Mesenchymal stem cell (in vitro differentiated cells and primary cell): ENCODE measurements at regions not wholly inside any gene's neighbourhood (a gene's known extent, or its start where the extent isn't known, plus 50 kb on each side); places are given as distances from the start of the nearest gene placed in this dataset.
A peak's percentile ranks its signal among the peaks of the same experiment; 100 is the strongest.

Experiments
- DNase-seq: peaks from one replicate; pipeline ENCODE4 v3.0.0-alpha.2; 2013
- H2AFZ ChIP-seq: one replicate; pipeline ENCODE4 v1.6.1; 2013; ENCODE audit warnings: low read depth, mild to moderate bottlenecking, control low read depth, inconsistent platforms, low read length, moderate library complexity
- H2AK5ac ChIP-seq: 2 replicates; pipeline ENCODE4 v1.6.1; 2013; ENCODE audit warnings: low read length, moderate library complexity, mild to moderate bottlenecking, inconsistent platforms; ENCODE audit not compliant: severe bottlenecking
- H2BK120ac ChIP-seq: one replicate; pipeline ENCODE4 v1.6.1; 2013; ENCODE audit warnings: low read depth, mild to moderate bottlenecking, inconsistent platforms, low read length, moderate library complexity
- H2BK12ac ChIP-seq, 2 experiments: one replicate each; pipeline ENCODE4 v1.6.1; 2013; ENCODE audit warnings: inconsistent platforms in 2 of 2, low read length in 2 of 2, mild to moderate bottlenecking in 2 of 2, moderate library complexity in 2 of 2, control low read depth in 1 of 2
- H2BK15ac ChIP-seq: one replicate; pipeline ENCODE4 v1.6.1; 2013; ENCODE audit warnings: mild to moderate bottlenecking, low read depth, inconsistent platforms; ENCODE audit not compliant: poor library complexity, severe bottlenecking
- H2BK5ac ChIP-seq: 2 replicates; pipeline ENCODE4 v1.6.1; 2013; ENCODE audit warnings: low read depth, mild to moderate bottlenecking, low read length, control low read depth, inconsistent platforms; ENCODE audit not compliant: poor library complexity, severe bottlenecking
- H3K14ac ChIP-seq, 2 experiments: one replicate each; pipeline ENCODE4 v1.6.1; 2013; ENCODE audit warnings: inconsistent platforms in 2 of 2, low read length in 2 of 2, control low read depth in 1 of 2, mild to moderate bottlenecking in 1 of 2, moderate library complexity in 1 of 2
- H3K18ac ChIP-seq, 2 experiments: one replicate each; pipeline ENCODE4 v1.6.1; 2013; ENCODE audit warnings: inconsistent platforms in 2 of 2, low read length in 2 of 2, control low read depth in 1 of 2, low read depth in 1 of 2, mild to moderate bottlenecking in 1 of 2
- H3K23ac ChIP-seq, 2 experiments: one replicate each; pipeline ENCODE4 v1.6.1; 2013; ENCODE audit warnings: inconsistent platforms in 2 of 2, low read length in 2 of 2, mild to moderate bottlenecking in 2 of 2, moderate library complexity in 2 of 2, control low read depth in 1 of 2
- H3K27ac ChIP-seq: 2 replicates; pipeline ENCODE4 v1.5.1; 2013; ENCODE audit warnings: mild to moderate bottlenecking, moderate library complexity, low read length, control low read depth, inconsistent platforms; ENCODE audit not compliant: poor library complexity, severe bottlenecking
- H3K27me3 ChIP-seq, 2 experiments: 2 replicates each; pipeline versions ENCODE4 v1.6.1 to v1.7.0; 2013; ENCODE audit warnings: low read length in 2 of 2, mild to moderate bottlenecking in 2 of 2, moderate library complexity in 2 of 2, control low read depth in 1 of 2, inconsistent platforms in 1 of 2; ENCODE audit not compliant: control insufficient read depth in 1 of 2, insufficient read depth in 1 of 2
- H3K36me3 ChIP-seq, 2 experiments: 2 replicates each; pipeline versions ENCODE4 v1.6.1 to v1.7.0; 2013; ENCODE audit warnings: low read length in 2 of 2, control low read depth in 1 of 2, inconsistent platforms in 1 of 2, low read depth in 1 of 2, mild to moderate bottlenecking in 1 of 2; ENCODE audit not compliant: insufficient read depth in 2 of 2, control insufficient read depth in 1 of 2
- H3K4ac ChIP-seq, 2 experiments: one replicate each; pipeline ENCODE4 v1.6.1; 2013; ENCODE audit warnings: inconsistent platforms in 2 of 2, low read length in 2 of 2, mild to moderate bottlenecking in 2 of 2, moderate library complexity in 2 of 2, control low read depth in 1 of 2, low read depth in 1 of 2
- H3K4me1 ChIP-seq: 2 replicates; pipeline ENCODE4 v1.6.1; 2013; ENCODE audit warnings: low read depth, low read length, control low read depth; ENCODE audit not compliant: control insufficient read depth, insufficient read depth
- H3K4me2 ChIP-seq: 2 replicates; pipeline ENCODE4 v1.6.1; 2013; ENCODE audit warnings: low read length, mild to moderate bottlenecking, inconsistent platforms; ENCODE audit not compliant: poor library complexity, severe bottlenecking
- H3K4me3 ChIP-seq, 2 experiments: 2 replicates each; pipeline versions ENCODE4 v1.5.1 to v1.7.0; 2013; ENCODE audit warnings: low read length in 2 of 2, mild to moderate bottlenecking in 2 of 2, control low read depth in 1 of 2, low read depth in 1 of 2; ENCODE audit not compliant: insufficient read depth in 1 of 2
- H3K79me1 ChIP-seq: replicated peaks from 2 replicates; pipeline ENCODE4 v1.6.1; 2013; ENCODE audit warnings: mild to moderate bottlenecking, control low read depth, low read length, inconsistent platforms; ENCODE audit not compliant: poor library complexity, severe bottlenecking
- H3K9ac ChIP-seq: 2 replicates; pipeline ENCODE4 v1.7.0; 2013; ENCODE audit warnings: mild to moderate bottlenecking, low read length, moderate library complexity
- H3K9me3 ChIP-seq: 2 replicates; pipeline ENCODE4 v1.7.0; 2013; ENCODE audit warnings: mild to moderate bottlenecking, low read length; ENCODE audit not compliant: control insufficient read depth
- H4K8ac ChIP-seq: one replicate; pipeline ENCODE4 v1.6.1; 2013; ENCODE audit warnings: inconsistent platforms, mild to moderate bottlenecking, low read length, moderate library complexity
- H4K91ac ChIP-seq: one replicate; pipeline ENCODE4 v1.6.1; 2013; ENCODE audit warnings: mild to moderate bottlenecking, low read length, inconsistent platforms
- WGBS: methylation state at CpG from one replicate; pipeline ENCODE4 v1.1.7; 2013; ENCODE audit warnings: mixed read lengths; 5-methylcytosine and 5-hydroxymethylcytosine counted together

DNA sequence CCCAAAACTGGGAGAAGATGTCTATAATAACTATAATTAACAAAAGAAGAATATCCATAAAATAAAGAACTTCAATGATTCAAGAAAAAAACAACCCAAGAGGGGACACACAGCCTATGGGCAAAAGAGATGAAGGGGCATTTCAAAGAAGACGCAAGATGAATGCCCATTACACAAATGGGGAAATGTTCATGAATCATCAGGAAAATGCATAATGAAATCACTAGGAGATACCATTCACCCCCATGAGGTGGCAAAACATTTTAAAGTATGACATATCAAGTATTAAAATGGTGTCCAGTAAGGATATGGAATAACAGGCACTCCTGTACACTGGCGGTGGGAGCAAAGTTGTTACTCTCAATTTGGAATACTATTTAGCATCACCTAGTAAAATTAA lies 183.3 kb downstream of the TXNL1 start:
- Histone ChIP-seq H3K4ac (no peak overlapping the region), H3K27ac (no peak overlapping the region), H2BK120ac (no peak overlapping the region), H3K79me1 (no peaks in the 10 kb centered on the region), H2AK5ac (no peak overlapping the region), H3K27me3 (no peaks in the 10 kb centered on the region), H3K36me3 (no peaks in the 10 kb centered on the region), H3K18ac (no peak overlapping the region), H2BK5ac (no peak overlapping the region), H3K4me3 (no peak overlapping the region), H3K9ac (no peak overlapping the region), H3K9me3 (no peaks in the 10 kb centered on the region), H3K14ac (no peak overlapping the region), H4K8ac (no peak overlapping the region), H4K91ac (no peak overlapping the region), H2BK12ac (no peak overlapping the region), H3K4me1 (no peaks in the 10 kb centered on the region), H2BK15ac (no peak overlapping the region), H3K4me2 (no peak overlapping the region), H3K23ac (no peak overlapping the region), H2AFZ (no peak overlapping the region)
- WGBS = 90% methylated on average over 2 of the region's 2 CpGs
- DNase-seq = no peak

DNA sequence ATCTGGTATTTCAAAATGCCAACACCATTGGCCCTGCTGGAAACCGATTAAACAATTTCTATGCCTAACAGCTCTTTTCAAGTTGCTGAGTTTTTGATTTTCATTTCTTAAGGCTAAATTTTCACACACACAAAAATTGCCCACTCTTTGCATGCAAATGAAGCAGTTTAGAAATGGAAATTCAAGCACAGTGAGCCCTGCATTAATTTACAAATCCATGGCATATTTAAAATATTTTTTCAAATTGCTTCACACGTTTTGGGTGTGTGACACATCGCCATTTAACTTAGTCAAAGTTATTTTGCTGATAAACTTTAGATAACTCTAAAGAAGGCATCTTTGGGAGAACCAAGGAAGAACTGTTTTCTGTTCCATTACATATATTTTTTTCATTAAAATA lies 184.8 kb downstream of the TXNL1 start:
- Histone ChIP-seq H4K91ac (no peak overlapping the region), H2BK120ac (no peak overlapping the region), H3K4ac (no peak overlapping the region), H3K27ac (no peak overlapping the region), H3K18ac (no peak overlapping the region), H3K4me1 (no peaks in the 10 kb centered on the region), H3K9ac (no peak overlapping the region), H2AFZ (no peak overlapping the region), H3K4me3 (no peak overlapping the region), H3K27me3 (no peaks in the 10 kb centered on the region), H2BK5ac (no peak overlapping the region), H3K36me3 (no peaks in the 10 kb centered on the region), H4K8ac (no peak overlapping the region), H2AK5ac (no peak overlapping the region), H3K4me2 (no peak overlapping the region), H3K79me1 (no peaks in the 10 kb centered on the region), H3K9me3 (no peaks in the 10 kb centered on the region), H2BK12ac (no peak overlapping the region), H3K23ac (no peak overlapping the region), H3K14ac (no peak overlapping the region), H2BK15ac (no peak overlapping the region)
- no peak for DNase-seq
- 78% methylated on average over 1 of the region's 3 CpGs for WGBS

DNA sequence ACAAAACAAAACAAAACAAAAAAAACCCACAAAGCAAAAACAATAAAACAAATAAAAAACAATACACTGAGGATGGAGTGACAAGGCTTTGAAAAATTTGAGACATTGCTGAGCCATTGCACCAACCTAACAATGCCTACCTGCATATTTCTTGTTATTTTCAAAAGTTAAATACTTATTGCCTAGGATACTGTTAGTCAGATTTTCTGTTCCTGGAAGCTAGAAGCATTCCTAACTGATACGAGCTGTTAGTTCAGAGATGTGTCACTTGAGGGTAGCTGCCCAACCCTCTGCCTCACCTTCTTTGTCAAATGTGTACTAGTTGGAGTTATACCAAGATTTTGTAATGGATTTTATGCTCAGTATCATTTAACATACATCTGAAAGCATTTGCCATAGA lies 187.2 kb downstream of the TXNL1 start:
- Histone ChIP-seq H4K91ac (no peak overlapping the region), H3K36me3 (no peaks in the 10 kb centered on the region), H4K8ac (no peak overlapping the region), H3K9ac (peak overlapping the region; percentile 29), H2BK12ac (no peak overlapping the region), H3K4me2 (no peak overlapping the region), H3K9me3 (no peaks in the 10 kb centered on the region), H3K14ac (no peak overlapping the region), H3K18ac (no peak overlapping the region), H3K27me3 (no peaks in the 10 kb centered on the region), H3K23ac (no peak overlapping the region), H2BK120ac (no peak overlapping the region), H2BK5ac (no peak overlapping the region), H2BK15ac (no peak overlapping the region), H3K4me1 (no peaks in the 10 kb centered on the region), H3K79me1 (no peaks in the 10 kb centered on the region), H3K27ac (no peak overlapping the region), H2AK5ac (no peak overlapping the region), H3K4ac (no peak overlapping the region), H3K4me3 (no peak overlapping the region), H2AFZ (no peak overlapping the region)
- no CpG with 5 or more reads among the region's 1 CpG for WGBS
- DNase-seq = no peak

DNA sequence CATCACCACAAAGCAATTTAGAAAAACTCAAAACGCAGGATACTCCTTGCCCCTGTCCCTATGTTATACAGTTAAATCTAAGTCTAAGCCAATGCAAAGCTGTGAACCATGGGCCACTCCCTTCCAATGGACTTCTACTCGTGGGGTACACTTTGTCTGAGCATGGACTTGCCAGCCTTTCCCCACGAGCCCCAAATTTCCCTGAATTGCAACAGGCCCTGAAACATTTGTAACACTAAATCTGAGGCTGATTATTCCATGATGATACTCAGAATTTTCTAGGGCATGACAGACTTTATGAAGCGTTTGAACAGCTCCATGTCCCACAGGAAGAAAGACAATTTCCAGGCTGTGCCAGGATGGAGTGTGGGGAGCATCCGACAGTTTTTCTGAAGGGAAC lies 189.6 kb downstream of the TXNL1 start:
- Histone ChIP-seq H4K91ac (no peak overlapping the region), H3K4me3 (no peak overlapping the region), H2BK12ac (no peak overlapping the region), H3K27me3 (no peaks in the 10 kb centered on the region), H2BK120ac (no peak overlapping the region), H4K8ac (no peak overlapping the region), H3K9ac (no peak overlapping the region), H2BK15ac (no peak overlapping the region), H2AFZ (no peak overlapping the region), H3K4me1 (no peaks in the 10 kb centered on the region), H3K36me3 (no peaks in the 10 kb centered on the region), H3K14ac (no peak overlapping the region), H3K4ac (no peak overlapping the region), H3K27ac (no peak overlapping the region), H3K18ac (no peak overlapping the region), H3K79me1 (no peaks in the 10 kb centered on the region), H3K9me3 (no peaks in the 10 kb centered on the region), H2AK5ac (no peak overlapping the region), H3K4me2 (no peak overlapping the region), H3K23ac (no peak overlapping the region), H2BK5ac (no peak overlapping the region)
- 68% methylated on average over 4 of the region's 5 CpGs for WGBS
- DNase-seq = no peak
